ENCODE measurements at regions not wholly inside any gene's neighbourhood (a gene's known extent, or its start where the extent isn't known, plus 50 kb on each side); places are given as distances from the start of the nearest gene placed in this dataset.
"Not testable (repeated sequence)": the region's sequence is repeated elsewhere in the genome, so short reads cannot be mapped to it uniquely, and the experiment has no call there.

- DNase-seq, result no peak
These were observed 69.7 kb downstream of the GLYATL1 start for GRCh38 chr11:59008947-59009346.

DNA sequence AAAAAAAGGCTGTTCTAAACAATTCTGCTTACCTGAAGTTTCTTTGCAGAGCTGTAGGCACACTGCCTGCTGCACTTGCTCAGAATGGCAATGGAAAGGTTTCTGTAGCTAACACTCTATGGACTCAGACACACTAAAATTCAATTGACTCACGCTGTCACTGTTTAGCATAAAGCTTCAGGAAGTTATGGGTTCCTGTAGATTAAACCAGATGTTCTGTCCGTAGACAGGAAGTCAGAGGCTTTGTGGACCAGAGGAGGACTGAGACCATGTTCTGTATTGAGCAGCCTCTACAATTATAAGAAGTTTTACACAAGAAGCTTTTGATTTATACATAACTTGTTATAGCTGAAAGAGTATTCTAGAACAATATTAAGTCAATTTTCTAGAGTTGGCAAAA, 70.4 kb downstream of the GLYATL1 start:
- DNase-seq, result peak; percentile 7

DNA sequence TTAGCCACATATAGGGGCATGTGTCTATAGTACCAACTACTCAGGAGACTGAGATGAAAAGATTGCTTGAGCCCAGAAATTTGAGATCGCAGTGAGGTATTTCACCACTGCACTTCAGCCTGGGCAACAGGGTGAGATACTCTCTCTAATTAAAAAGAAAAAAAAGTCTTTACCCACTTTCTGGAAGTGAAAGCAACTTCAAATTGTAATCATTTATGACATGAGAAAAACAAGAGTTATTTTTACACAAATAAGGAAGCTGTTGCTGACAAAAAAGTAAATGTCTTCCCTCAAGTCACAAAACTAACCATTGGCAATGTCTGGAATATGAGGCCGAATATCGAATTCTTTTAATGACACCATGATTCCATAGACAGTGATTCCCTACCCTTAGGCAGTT, 71.4 kb downstream of the GLYATL1 start:
- no peak for DNase-seq

DNA sequence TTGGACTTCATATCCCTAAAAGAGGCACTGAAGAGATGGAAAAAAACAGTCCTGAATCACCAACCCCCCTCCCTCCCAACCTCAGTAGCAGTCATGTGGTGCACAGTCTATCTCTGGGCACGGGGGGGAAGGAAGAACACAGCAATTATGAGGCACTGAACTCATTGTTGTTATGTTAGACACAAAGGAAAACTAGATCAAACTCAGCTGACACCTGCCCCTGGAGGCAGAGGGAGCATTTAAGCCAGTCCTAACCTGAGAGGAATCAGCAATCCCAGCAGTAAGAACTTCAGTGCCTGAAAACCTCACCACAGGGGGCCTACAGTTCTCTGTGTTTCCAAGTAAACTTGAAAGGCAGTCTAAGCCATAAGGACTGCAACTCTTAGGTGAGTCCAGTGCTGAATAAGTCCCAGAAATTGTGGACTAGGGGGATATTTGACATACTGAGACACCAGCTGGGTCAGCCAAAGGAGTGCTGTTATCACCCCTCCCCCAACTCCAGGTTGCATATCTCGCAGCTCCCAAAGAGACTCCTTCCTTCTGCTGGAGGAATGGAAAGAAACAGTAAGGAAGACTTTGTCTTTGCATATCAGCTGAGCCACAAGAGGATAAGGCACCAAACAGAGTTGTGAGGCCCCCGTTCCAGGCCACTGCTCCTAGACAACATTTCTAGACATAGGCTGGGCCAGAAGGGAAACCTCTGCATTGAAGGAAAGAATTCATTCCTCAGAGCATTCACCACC, 72.5 kb downstream of the GLYATL1 start:
- no peak for DNase-seq

DNA sequence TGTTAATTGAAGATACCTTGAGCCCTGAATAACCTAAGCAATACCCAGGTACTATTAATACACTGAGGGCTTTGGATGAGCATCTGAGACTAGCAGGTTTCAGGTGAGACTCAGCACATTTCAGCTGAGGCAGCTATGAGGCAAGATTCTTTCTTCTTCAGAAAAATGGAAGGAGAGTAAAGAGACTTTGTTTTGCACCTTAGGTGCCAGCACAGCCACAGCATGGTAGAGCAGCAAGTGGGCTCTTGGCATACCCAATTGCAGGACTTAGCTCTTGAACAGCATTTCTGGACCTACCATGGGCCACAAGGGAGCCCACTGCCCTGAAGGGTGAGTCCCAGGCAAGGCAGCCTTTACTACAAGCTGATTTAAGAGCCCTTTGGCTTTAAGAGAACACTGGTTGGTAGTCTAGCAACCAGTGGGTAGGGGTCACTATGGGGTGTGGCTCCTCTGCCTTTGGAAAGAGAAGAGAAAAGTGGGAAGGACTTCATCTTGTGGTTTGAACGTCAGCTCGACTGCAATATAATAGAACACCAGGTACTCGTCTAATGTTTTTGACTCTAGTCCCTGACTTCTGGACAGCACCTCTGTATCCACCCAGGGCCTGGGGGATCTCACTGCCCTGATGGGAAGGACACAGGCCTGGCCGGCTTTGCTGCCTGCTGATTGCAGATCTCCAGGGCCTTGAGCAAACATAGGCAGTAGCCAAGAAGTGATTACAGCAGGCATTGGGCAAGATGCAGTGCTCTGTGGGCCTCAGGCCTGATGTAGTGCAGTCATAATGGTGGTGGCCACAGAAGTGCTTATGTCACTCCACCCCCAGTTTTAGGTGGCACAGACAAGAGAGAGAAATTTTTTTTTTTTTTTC, 73.3 kb downstream of the GLYATL1 start:
- DNase-seq, result no peak

GRCh38 chr11:59025097-59025496, 61.0 kb upstream of the GLYATL1B start:
- no peak for DNase-seq

- DNase-seq, result no peak
These were observed 58.0 kb upstream of the GLYATL1B start for GRCh38 chr11:59028105-59028504.

- no peak for DNase-seq
These were observed 56.7 kb upstream of the GLYATL1B start for GRCh38 chr11:59029366-59029889.

DNA sequence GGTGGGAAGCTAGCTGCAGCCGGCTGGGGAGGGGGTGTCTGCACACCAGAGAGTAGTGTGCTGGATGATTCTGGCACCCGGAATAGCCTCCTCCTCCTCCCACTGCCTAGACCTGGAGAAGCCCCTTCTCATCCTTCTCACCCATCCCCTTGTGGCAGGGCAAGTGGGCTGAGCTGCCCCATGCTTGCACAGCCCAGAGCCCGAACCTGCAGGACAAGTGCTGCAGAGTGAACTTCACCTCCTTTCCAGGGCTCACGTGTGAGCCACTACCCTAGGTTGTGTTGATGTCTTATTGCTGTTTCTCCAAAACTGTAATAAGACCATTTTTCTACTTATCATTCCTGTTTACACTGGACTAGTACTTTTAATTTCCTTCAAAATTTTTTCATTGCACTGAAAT, 56.1 kb upstream of the GLYATL1B start:
- DNase-seq, result no peak

DNA sequence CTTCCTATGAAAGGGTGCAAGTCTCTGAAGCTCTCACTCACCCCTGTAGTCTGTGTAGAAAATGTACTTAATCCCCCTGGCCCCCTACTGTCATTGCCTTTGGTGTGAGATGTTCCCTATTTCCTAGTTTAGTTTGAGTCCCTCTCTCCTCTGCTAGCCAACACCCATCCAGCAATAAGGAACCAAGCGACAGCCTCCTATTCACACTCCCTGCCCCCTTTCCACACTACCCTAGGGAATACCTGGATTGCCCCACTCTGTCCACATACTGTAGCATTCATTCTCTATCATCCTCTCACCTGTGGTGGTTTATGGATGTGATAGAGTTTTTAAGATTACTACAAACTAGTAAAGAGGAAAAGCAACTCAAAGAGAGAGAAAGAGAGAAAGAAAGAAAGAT, 54.4 kb upstream of the GLYATL1B start:
- not testable (repeated sequence) for DNase-seq
